Activated CD8-positive, alpha-beta memory T cell treated with anti-CD3 and anti-CD28 coated beads, Interleukin-2, amount 50 U/mL, for 1 hour (primary cell): ENCODE measurements at regions not wholly inside any gene's neighbourhood (a gene's known extent, or its start where the extent isn't known, plus 50 kb on each side); places are given as distances from the start of the nearest gene placed in this dataset.

Experiments
- DNase-seq: peaks from one replicate; pipeline ENCODE4 v3.0.0-alpha.2; 2020; ENCODE audit errors: extremely low read depth

DNA sequence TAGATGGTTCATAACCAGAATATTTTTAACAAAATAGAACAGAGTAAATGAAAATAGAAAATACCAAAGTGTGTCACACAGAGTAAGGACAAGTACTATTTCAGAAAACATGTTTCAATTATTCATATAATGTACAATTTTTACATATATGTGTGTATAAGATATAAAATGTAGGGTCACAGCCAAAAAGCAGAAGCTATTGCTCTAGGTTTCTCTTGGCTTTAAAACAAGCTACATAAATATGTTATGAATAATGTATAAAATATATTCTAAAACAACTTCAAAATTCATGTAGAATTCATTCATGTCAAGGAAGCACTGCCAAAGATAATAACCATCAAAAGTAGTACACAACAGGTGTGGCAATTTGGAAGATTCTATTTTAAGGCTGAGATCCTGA is 218.2 kb downstream of the TTC32 start:
- DNase-seq = no peak

DNA sequence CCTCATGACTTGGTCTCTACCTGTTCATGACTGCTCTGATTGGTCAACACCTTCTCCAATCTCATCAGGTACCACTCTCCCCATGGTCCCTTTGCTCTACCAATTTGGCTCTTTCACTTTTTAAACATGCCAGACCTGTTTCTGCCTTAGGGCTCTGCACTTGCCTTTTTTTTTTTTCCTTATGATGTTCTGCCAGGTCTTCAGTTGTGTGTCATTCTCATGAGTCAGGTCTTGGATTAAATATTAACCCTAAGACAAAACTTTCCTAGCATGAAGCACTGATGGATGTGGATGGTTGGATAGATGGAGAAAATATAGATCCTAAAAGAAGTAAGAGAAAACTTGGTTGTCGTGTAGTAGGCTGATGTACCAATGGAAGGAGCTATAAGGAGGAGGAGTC is 219.3 kb downstream of the TTC32 start:
- no peak for DNase-seq

GRCh38 chr2:19677825-19678518 is 223.8 kb downstream of the TTC32 start:
- DNase-seq = no peak

DNA sequence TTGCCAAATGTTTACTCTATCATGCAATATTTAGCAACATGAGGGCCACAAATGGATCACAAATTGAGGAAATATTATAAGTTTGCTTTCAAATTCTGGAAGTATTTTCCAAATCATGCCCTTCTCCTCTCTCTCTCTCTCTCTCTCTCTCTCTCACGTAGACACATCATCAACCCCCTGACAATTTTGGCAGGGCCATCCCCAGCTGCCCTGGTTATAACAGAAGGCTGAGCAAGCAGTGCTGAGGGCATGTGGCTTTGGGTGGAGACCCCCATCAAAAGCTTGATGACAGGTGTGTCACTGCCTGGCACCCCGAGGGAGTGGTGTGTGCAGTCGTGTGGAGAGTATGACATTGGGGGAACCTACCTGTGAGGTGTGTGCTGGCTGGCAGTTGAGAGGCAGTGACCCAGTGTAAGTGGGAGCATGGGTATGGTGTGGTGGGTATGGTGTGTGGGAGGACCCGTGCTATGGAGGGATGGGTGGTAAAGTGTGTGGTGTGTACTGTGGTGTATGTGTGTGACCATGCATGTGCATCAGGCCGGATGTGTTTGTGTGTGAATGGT is 224.5 kb downstream of the TTC32 start:
- no peak for DNase-seq

GRCh38 chr2:19676770-19677169 is 225.0 kb downstream of the TTC32 start:
- DNase-seq = no peak

DNA sequence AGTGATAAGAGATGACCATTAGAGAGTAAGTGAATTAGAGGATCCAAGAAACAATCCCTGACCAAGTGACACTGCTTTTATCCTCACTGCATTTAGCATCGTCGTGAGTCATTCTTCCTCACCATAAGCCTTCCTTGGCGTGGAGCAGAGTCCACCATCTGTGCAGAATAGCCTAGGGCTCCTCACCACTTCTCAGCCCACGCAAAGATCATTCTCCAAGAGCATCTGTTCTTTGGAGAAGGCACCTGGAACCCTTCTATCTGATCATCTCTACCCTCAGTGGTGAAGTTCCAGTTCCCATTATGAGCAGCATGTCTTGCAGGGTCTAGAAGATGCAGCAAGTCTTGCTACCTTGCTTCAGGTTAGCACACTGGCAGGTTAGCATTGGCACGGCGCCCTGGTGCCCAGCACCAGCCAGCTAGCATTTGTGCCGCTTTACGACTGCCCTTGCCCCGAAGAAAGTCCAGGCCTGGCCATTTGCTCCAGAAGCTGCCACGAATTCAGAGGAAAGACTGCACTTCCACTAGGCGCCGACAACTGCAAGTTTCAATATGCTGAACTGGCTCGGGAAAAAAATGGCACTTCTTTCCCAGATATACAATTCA is 225.8 kb downstream of the TTC32 start:
- no peak for DNase-seq

DNA sequence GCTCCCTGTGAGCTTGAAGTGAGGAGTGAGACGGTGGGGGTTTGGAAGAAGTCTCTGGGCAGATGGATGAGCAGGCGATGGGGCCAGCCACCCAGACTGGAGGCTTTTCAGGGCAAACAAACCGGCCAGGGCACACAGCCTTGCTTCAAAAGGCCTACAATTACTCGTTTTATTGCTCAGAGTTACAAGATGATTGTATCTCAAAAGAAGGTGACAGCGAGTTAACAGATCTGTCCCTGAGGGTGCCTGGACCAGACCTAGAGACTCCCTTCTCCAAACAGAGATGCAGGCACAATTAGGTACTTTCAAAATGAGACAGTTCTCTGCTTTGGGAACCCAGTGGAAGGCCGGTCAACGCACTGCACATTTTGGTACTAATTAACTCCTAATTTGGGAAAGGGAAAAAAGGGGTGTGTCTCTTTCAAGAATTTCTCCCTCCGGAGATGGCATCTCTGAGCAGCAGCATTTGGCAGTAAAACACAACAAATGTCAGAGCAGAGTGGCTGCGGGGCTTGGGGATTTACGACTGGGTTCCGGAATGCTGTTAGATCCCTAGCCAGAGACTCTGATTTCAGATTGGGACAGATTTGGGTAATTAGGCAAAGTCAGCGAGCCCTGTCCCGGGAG is 226.7 kb downstream of the TTC32 start:
- no peak for DNase-seq

GRCh38 chr2:19674051-19675002 is 227.5 kb downstream of the TTC32 start:
- no peak for DNase-seq

GRCh38 chr2:19673213-19673791 is 228.5 kb downstream of the TTC32 start:
- no peak for DNase-seq

DNA sequence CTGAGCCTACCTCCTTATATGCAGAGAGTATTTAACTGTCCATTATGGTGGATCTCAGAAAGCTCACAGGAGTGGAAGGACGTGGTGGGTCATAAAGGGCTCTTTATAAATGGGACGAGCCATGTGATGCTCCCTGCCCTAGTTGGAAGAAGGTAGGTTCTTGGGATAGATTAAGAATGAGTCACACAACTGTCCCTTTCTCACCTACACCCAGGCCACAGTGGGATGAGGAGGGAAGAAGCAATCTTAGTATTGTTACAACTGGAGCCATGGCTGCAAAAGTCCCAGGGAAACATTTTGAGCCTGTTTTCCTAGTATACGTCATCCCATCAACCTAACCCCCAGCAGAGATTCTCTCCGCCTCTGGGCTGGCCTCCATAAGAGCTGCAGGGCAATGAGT is 229.9 kb downstream of the TTC32 start:
- DNase-seq = no peak

- DNase-seq = no peak
Measured at GRCh38 chr2:19671311-19671710, 230.5 kb downstream of the TTC32 start.

GRCh38 chr2:19670303-19670702 is 231.5 kb downstream of the TTC32 start:
- no peak for DNase-seq

- no peak for DNase-seq
Measured at GRCh38 chr2:19669559-19669958, 232.2 kb downstream of the TTC32 start.

DNA sequence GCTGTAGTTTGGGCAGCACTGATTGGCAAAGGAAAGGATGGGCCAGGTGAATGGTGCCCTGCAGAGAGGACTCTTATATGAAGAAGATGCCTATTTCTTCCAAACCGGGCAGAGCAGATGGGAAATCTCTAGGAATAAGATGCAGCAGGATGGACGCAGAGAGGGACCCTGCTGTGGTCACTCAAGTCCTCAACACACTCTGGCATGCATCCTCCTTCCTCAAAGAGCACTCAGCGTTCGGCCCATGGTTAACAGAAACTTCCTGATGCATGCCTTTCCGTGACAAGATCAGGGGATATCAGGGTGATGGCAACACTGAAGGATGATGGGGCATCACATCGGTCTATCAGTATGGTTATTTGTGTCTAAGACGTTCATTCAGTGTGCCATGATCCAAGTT is 232.7 kb downstream of the TTC32 start:
- no peak for DNase-seq

- DNase-seq = no peak
Measured at GRCh38 chr2:19667536-19667949, 234.2 kb downstream of the TTC32 start.

DNA sequence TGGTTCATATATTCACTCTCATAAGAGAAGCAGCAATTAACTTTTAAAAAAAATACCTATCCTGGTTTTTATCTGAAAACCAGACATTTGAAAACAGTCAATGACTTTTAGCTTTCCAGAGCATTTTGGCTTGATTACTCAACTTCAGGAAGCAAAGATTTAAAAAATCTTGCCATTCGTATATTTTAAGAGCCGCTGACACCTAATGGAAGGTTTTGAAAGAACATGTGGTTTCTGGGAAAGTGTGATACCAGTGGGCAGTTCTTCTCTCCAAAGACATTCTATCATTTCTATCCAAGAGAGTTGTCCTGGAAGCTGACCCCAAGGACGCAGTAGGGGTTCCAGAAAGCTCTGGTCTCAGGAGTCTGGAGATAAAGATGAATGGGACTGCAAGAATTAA is 234.7 kb downstream of the TTC32 start:
- no peak for DNase-seq

- DNase-seq = no peak
Measured at GRCh38 chr2:19664646-19665045, 237.1 kb downstream of the TTC32 start.

- DNase-seq = no peak
Measured at GRCh38 chr2:19659024-19659792, 242.6 kb downstream of the TTC32 start.

DNA sequence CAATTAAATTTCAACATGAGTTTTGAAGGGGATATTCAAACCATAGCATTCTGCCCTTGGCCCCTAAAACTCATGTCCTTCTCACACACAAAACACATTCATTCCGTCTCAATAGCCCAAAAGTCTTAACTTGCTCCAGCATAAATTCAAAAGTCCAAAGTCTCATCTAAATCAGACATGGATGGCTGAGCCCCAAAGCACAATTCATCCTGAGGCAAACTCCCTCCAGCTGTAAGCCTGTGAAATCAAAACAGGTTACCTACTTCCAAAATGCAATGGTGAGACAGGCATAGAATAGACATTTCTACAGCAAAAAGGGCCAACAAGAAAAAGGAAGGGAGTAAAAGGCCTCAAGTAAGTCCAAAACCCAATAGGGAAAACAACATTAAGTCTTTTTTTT is 245.8 kb downstream of the TTC32 start:
- DNase-seq = no peak

DNA sequence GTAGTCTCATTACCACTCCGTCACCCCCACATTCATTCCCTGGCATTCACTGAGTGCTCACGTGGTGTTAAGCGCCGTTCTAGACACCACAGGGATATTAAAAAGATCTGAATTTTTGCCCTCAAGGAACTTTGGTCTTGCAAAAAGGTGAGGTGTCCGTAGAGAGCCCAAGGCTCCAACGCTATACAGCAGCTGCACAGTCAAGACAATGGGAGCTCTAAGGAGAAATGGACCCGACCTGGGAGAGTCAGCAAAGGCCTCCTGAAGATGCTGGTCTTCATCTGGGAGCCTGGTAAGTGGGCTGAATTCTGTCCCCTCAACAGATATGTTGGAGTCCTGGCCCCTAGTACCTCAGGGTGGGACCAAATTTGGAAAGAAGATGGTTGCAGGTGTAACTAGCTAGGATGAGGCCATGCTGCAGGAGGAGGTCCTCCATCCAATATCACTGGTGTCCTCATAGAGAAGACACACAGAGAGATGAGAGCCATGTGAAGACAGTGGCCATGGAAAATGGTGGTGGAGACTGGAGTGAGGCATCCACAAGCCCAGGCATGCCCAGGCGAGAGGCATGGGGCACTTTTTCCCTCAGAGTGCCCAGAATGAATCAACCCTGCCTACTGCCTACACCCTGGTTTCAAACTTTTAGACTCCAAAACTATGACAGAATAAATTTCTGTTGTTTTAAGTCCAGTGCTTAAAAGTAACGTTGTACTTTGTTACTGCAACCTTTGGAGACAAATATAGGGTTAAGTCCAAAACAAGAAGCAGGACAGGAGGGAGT is 247.3 kb downstream of the TTC32 start:
- no peak for DNase-seq
